ENCODE measurements at regions not wholly inside any gene's neighbourhood (a gene's known extent, or its start where the extent isn't known, plus 50 kb on each side); places are given as distances from the start of the nearest gene placed in this dataset.
"Not testable (repeated sequence)": the region's sequence is repeated elsewhere in the genome, so short reads cannot be mapped to it uniquely, and the experiment has no call there.

GRCh38 chr6:167476844-167477595 lies 152.1 kb downstream of the TTLL2 start:
- ATAC-seq (replicated peaks) = no peak
- Mint-ChIP-seq H3K27ac (no peak overlapping the region), H3K36me3 (no peaks in the 10 kb centered on the region), H3K9me3 (no peaks in the 10 kb centered on the region), H3K4me1 (peaks cover 12 to 22% of the 10 kb centered on the region in 2 donors), H3K27me3 (peaks cover 0 to 17% of the 10 kb centered on the region in 2 donors), H3K4me3 (no peak overlapping the region)
- no peak for DNase-seq

GRCh38 chr6:167477688-167478087 lies 152.8 kb downstream of the TTLL2 start:
- Mint-ChIP-seq H3K4me3 (no peak overlapping the region), H3K4me1 (peaks cover 12 to 22% of the 10 kb centered on the region in 2 donors), H3K27me3 (peaks cover 0 to 17% of the 10 kb centered on the region in 2 donors), H3K9me3 (no peaks in the 10 kb centered on the region), H3K27ac (no peak overlapping the region), H3K36me3 (no peaks in the 10 kb centered on the region)
- DNase-seq (no peak), ATAC-seq (replicated peaks) (no peak)

DNA sequence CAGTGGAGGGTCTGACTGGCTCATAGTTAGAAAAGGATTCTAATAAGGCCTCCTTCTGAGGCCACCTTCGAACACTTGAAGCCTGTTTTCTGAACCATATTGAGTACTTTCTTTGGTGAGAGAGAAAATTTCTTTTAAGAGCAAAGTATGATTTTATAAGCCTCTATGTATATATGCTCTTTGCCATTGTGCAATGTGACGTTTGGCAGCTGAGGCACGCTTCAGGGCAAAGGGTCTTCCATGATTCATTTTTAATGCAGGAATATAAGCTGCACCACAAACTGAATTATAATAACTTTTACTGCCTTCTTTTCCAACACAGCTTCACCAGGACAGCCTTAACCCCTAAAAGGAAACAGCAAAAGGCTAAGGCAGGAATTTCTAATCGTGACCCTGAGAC lies 154.4 kb downstream of the TTLL2 start:
- no peak for DNase-seq
- peaks cover 0 to 12% of the 10 kb centered on the region in 2 donors for H3K27me3 Mint-ChIP-seq
- H3K4me3 Mint-ChIP-seq = no peak overlapping the region
- H3K9me3 Mint-ChIP-seq = no peaks in the 10 kb centered on the region
- H3K4me1 Mint-ChIP-seq = peaks cover 12 to 22% of the 10 kb centered on the region in 2 donors
- peak overlapping the region; percentile 68 for H3K27ac Mint-ChIP-seq
- ATAC-seq (replicated peaks) = no peak
- no peaks in the 10 kb centered on the region for H3K36me3 Mint-ChIP-seq

GRCh38 chr6:167479901-167480648 lies 155.2 kb downstream of the TTLL2 start:
- no peaks in the 10 kb centered on the region for H3K36me3 Mint-ChIP-seq
- ATAC-seq (replicated peaks) = peak; percentile 97 to 100
- DNase-seq = peak; percentile 69
- peaks cover 0 to 12% of the 10 kb centered on the region in 2 donors for H3K27me3 Mint-ChIP-seq
- peak overlapping the region; percentile 68 for H3K27ac Mint-ChIP-seq
- H3K4me1 Mint-ChIP-seq = peaks cover 12 to 22% of the 10 kb centered on the region in 2 donors
- H3K9me3 Mint-ChIP-seq = no peaks in the 10 kb centered on the region
- H3K4me3 Mint-ChIP-seq = peak overlapping the region in 1 of 2 donors; percentile 7

DNA sequence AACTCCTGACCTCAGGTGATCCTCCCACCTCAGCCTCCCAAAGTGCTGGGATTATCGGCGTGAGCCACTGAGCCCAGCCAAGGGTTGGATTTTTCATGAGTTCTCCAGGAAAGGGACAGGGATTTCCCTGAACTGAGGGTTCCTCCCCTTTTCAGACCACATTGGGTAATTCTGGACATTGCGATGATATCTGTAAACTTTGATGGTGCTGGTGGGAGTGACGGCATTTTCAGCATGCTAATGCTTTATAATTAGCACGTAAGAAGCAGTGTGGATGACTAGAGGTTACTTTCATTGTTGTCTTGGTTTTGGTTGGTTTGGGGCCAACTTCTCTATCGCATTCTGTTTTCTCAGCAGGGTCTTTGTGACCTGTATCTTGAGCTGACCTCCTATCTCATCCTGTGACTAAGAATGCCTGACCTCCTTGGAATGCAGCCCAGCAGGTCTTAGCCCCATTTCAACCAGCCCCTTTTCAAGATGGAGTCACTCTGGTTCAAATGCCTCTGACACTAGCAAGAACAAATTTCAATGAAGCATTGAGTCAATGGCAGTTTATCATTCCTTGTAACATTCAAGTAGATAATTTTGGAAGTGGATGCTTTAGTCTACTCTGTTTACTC lies 156.5 kb downstream of the TTLL2 start:
- peaks cover 7 to 14% of the 10 kb centered on the region in 2 donors for H3K27me3 Mint-ChIP-seq

GRCh38 chr6:167482801-167483200 lies 157.9 kb downstream of the TTLL2 start:
- not testable (repeated sequence) for ATAC-seq (replicated peaks); DNase-seq; H3K9me3 Mint-ChIP-seq; H3K4me3 Mint-ChIP-seq; H3K36me3 Mint-ChIP-seq; H3K27ac Mint-ChIP-seq
- Mint-ChIP-seq H3K4me1 (peaks cover 12 to 22% of the 10 kb centered on the region in 2 donors), H3K27me3 (peaks cover 15 to 21% of the 10 kb centered on the region in 2 donors)

More for the DNA sequence above, 156.5 kb downstream of the TTLL2 start:
- H3K4me1 Mint-ChIP-seq = peaks cover 12 to 22% of the 10 kb centered on the region in 2 donors
- H3K4me3 Mint-ChIP-seq = no peak overlapping the region
- DNase-seq = no peak
- H3K27ac Mint-ChIP-seq = no peak overlapping the region
- no peak for ATAC-seq (replicated peaks)
- H3K9me3 Mint-ChIP-seq = no peaks in the 10 kb centered on the region
- H3K36me3 Mint-ChIP-seq = no peaks in the 10 kb centered on the region

DNA sequence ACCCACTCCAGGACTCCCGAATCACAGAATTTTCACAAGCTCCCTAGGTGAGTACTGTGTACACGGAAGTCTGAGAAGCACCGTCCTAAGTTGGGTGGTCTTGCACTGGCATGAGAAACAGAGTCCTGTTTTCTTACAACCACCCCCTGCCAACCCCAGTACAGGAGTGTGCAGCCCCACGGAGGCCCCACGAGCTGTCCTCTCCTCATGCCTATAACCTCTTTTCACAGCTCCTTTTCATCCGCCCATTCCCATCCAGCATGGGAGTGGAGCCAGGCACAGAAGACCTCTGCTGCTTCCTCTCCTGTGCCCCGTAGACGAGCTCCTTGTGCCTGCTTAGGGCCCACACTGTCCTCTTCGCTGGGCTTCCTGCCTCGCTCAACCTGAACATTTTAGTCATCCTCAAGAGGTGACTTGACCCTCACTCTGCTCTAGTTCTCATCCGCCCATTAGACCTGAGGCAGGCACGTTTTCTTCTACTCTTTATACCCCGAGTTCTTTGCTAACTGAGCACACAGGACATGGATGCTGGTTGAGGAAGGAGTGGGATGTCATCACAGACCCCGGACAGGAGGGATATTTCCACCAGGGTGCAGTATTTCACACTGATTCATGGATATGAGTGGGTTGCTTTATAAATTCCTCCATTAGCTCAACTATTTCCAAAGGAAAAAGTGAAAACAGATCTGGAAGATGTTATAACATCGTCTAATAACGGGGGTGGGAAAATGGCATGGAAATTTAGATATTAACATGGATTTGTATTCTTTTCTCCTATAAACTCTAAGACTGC lies 160.5 kb downstream of the TTLL2 start:
- no peaks in the 10 kb centered on the region for H3K9me3 Mint-ChIP-seq
- H3K4me3 Mint-ChIP-seq = no peak overlapping the region
- H3K4me1 Mint-ChIP-seq = peaks cover 1 to 6% of the 10 kb centered on the region in 2 donors
- no peak for DNase-seq
- no peak overlapping the region for H3K27ac Mint-ChIP-seq
- H3K36me3 Mint-ChIP-seq = no peaks in the 10 kb centered on the region
- no peak for ATAC-seq (replicated peaks)
- peaks cover 20 to 22% of the 10 kb centered on the region in 2 donors for H3K27me3 Mint-ChIP-seq

DNA sequence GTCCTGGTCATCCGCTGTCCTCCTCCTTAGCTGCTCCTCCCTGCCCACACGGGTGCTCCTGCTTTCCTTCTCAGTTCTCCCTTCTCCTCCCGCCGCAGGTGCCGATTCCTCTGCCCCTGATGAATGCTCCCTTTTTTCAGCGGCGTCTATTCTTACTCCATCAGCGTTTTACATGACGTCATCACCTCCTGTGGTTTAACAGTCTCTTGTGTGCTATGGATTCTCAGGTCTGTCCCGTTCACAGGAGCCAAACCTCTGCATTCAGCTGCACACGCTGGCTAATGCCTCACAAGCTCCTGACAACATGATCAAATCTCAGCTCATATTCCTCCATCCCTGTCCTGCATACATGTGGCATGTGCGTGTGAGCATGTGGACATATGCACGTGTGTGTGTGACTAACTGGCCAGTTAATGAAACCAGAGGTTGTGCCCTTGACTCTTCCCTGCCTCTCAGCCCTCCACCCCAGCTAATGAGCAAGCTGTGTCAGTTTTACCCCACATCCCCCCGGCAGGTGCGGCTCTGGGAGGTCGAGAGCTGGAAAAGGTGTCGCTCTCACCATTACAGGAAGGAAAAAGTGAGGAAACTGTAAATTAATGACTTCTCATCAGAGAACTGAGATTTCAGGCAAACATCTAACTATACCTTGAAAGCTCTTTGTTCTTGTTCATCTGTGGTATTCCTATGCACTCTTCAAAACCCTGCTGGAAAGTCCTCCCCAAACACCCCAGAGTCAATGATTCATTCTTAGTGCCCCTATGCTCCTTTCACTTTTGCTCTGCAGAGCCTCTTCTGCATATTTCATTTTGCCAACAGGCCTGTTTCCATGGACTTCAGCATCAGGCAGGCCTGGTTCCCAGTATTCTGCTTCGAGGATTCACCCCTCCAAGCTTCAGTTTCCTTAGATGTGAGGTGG lies 163.1 kb downstream of the TTLL2 start:
- Mint-ChIP-seq H3K27me3 (peaks cover 28 to 29% of the 10 kb centered on the region in 2 donors), H3K4me1 (no peaks in the 10 kb centered on the region), H3K9me3 (peaks cover 0 to under 1% of the 10 kb centered on the region in 2 donors), H3K27ac (no peak overlapping the region), H3K4me3 (no peak overlapping the region), H3K36me3 (no peaks in the 10 kb centered on the region)
- ATAC-seq (replicated peaks) (no peak), DNase-seq (no peak)

- ATAC-seq (replicated peaks) (no peak), DNase-seq (no peak)
- no peaks in the 10 kb centered on the region for H3K4me1 Mint-ChIP-seq
- H3K9me3 Mint-ChIP-seq = peaks cover 3 to 8% of the 10 kb centered on the region in 2 donors
- H3K4me3 Mint-ChIP-seq = no peak overlapping the region
- H3K27ac Mint-ChIP-seq = no peak overlapping the region
- peaks cover 27 to 28% of the 10 kb centered on the region in 2 donors for H3K27me3 Mint-ChIP-seq
- H3K36me3 Mint-ChIP-seq = no peaks in the 10 kb centered on the region
Observed at GRCh38 chr6:167491438-167492099, 166.7 kb downstream of the TTLL2 start.

DNA sequence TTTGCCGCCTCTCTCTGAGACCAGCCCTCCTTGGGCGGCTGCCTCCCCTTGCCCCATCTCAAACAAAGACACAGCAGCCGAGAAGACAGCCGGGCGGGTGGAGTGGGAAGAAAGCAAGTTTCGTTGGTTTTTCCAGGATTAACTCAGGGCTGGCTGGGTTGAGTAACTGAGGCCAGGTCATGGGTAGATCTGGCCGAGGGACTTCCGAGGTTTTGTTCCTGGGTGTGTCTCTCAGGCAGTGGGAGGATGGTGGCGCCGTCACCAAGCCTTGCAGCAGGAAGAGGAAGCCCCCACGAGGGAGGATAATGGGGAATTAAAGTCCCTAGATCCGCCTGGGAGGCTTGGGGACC lies 167.2 kb downstream of the TTLL2 start:
- no peak for DNase-seq
- H3K27me3 Mint-ChIP-seq = peaks cover 24 to 25% of the 10 kb centered on the region in 2 donors
- H3K4me1 Mint-ChIP-seq = no peaks in the 10 kb centered on the region
- no peak overlapping the region for H3K27ac Mint-ChIP-seq
- no peak overlapping the region for H3K4me3 Mint-ChIP-seq
- ATAC-seq (replicated peaks) = no peak
- H3K36me3 Mint-ChIP-seq = no peaks in the 10 kb centered on the region
- H3K9me3 Mint-ChIP-seq = peaks cover 3 to 8% of the 10 kb centered on the region in 2 donors

DNA sequence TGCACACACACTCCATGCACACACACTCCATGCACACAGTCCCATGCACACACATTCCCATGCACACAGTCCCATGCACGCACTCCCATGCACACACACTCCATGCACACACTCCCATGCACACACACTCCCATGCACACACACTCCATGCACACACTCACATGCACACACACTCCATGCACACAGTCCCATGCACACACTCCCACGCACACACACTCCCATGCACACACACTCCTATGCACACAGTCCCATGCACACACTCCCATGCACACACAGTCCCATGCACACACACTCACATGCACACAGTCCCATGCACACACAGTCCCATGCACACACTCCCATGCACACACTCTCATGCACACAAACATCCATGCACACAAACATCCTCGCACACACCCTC lies 168.4 kb downstream of the TTLL2 start:
- DNase-seq = no peak
- peaks cover 19 to 20% of the 10 kb centered on the region in 2 donors for H3K27me3 Mint-ChIP-seq
- no peaks in the 10 kb centered on the region for H3K36me3 Mint-ChIP-seq
- no peaks in the 10 kb centered on the region for H3K4me1 Mint-ChIP-seq
- H3K27ac Mint-ChIP-seq = no peak overlapping the region
- H3K4me3 Mint-ChIP-seq = no peak overlapping the region
- H3K9me3 Mint-ChIP-seq = peaks cover 7 to 12% of the 10 kb centered on the region in 2 donors
- ATAC-seq (replicated peaks) = no peak

- Mint-ChIP-seq H3K9me3 (peaks cover 7 to 13% of the 10 kb centered on the region in 2 donors), H3K27me3 (peaks cover 19 to 20% of the 10 kb centered on the region in 2 donors), H3K4me3 (no peak overlapping the region), H3K4me1 (no peaks in the 10 kb centered on the region), H3K36me3 (no peaks in the 10 kb centered on the region), H3K27ac (peak overlapping the region; percentile 33)
- DNase-seq (no peak), ATAC-seq (replicated peaks) (no peak)
Observed at GRCh38 chr6:167493976-167494697, 169.3 kb downstream of the TTLL2 start.
